ENCODE measurements at regions not wholly inside any gene's neighbourhood (a gene's known extent, or its start where the extent isn't known, plus 50 kb on each side); places are given as distances from the start of the nearest gene placed in this dataset.

GRCh38 chr13:106958621-106959048 lies 390.7 kb upstream of the ARGLU1 start:
- TF ChIP-seq BCL11A (tag by site-specific recombination; IDR thresholded peaks at IDR 0.05; ENCODE audit: low read depth) (no peak), ZNF133 (tag by site-specific recombination; IDR thresholded peaks at IDR 0.05) (no peak), ZNF19 (tag by site-specific recombination; IDR thresholded peaks at IDR 0.05; ENCODE audit: low read depth) (no peak), SCRT2 (tag by site-specific recombination; IDR thresholded peaks at IDR 0.05) (no peak), ZNF248 (tag by site-specific recombination; IDR thresholded peaks at IDR 0.05) (no peak), ZXDB (tag by site-specific recombination; IDR thresholded peaks at IDR 0.05) (no peak), ZNF211 (tag by site-specific recombination; IDR thresholded peaks at IDR 0.05; ENCODE audit: low read depth) (no peak), ZNF670 (tag by site-specific recombination; IDR thresholded peaks at IDR 0.05; ENCODE audit: low read depth) (no peak), ZNF394 (tag by site-specific recombination; IDR thresholded peaks at IDR 0.05; ENCODE audit: borderline replicate concordance) (no peak), ZNF664 (tag by site-specific recombination; IDR thresholded peaks at IDR 0.05) (no peak)
- Histone ChIP-seq H3K9me3 (ENCODE audit: control insufficient read depth, insufficient read depth, low read depth, low read length) (no peaks in the 10 kb centered on the region), H3K4me3 (ENCODE audit: low read depth, low read length) (no peak overlapping the region), H3K4me1 (ENCODE audit: control insufficient read depth, insufficient read depth, low read length) (no peaks in the 10 kb centered on the region), H3K27ac (ENCODE audit: extremely low read depth, low read depth, low read length) (no peak overlapping the region), H3K36me3 (ENCODE audit: control insufficient read depth in 2 of 2, insufficient read depth in 1 of 2, low read length in 2 of 2) (no peaks in the 10 kb centered on the region)
- ChIA-PET CTCF (no interaction called here), POLR2A (no interaction called here)

- Histone ChIP-seq H3K4me3 (ENCODE audit: low read depth, low read length) (no peak overlapping the region), H3K36me3 (ENCODE audit: control insufficient read depth in 2 of 2, insufficient read depth in 1 of 2, low read length in 2 of 2) (no peaks in the 10 kb centered on the region), H3K9me3 (ENCODE audit: control insufficient read depth, insufficient read depth, low read depth, low read length) (no peaks in the 10 kb centered on the region), H3K27ac (ENCODE audit: extremely low read depth, low read depth, low read length) (no peak overlapping the region), H3K4me1 (ENCODE audit: control insufficient read depth, insufficient read depth, low read length) (no peaks in the 10 kb centered on the region)
- ChIA-PET POLR2A (no interaction called here), CTCF (no interaction called here)
- no peak for TF ChIP-seq MEIS1 (CRISPR knock-in tag; IDR thresholded peaks at IDR 0.05; ENCODE audit: borderline replicate concordance)
- no peak for TF ChIP-seq GFI1B (tag by site-specific recombination; IDR thresholded peaks at IDR 0.05)
- no peak for TF ChIP-seq ZNF549 (tag by site-specific recombination; IDR thresholded peaks at IDR 0.05)
- no peak for TF ChIP-seq ZNF658 (tag by site-specific recombination; IDR thresholded peaks at IDR 0.05)
- TF ChIP-seq ZBTB21 (tag by site-specific recombination; IDR thresholded peaks at IDR 0.05) = no peak
- TF ChIP-seq ZBTB26 (tag by site-specific recombination; optimal IDR thresholded peaks at IDR 0.05) = no peak
- TF ChIP-seq, protein P1, sequence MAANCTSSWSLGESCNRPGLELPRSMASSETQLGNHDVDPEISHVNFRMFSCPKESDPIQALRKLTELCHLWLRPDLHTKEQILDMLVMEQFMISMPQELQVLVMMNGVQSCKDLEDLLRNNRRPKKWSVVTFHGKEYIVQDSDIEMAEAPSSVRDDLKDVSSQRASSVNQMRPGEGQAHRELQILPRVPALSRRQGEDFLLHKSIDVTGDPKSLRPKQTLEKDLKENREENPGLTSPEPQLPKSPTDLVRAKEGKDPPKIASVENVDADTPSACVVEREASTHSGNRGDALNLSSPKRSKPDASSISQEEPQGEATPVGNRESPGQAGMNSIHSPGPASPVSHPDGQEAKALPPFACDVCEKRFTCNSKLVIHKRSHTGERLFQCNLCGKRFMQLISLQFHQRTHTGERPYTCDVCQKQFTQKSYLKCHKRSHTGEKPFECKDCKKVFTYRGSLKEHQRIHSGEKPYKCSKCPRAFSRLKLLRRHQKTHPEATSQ (tag by site-specific recombination; IDR thresholded peaks at IDR 0.05) = no peak
- no peak for TF ChIP-seq ZNF792 (tag by site-specific recombination; IDR thresholded peaks at IDR 0.05)
- TF ChIP-seq ZNF138 (tag by site-specific recombination; IDR thresholded peaks at IDR 0.05; ENCODE audit: borderline replicate concordance) = no peak
- no peak for TF ChIP-seq ZSCAN23 (tag by site-specific recombination; IDR thresholded peaks at IDR 0.05)
- TF ChIP-seq ZNF785 (tag by site-specific recombination; IDR thresholded peaks at IDR 0.05) = no peak
- no peak for TF ChIP-seq ZNF133 (tag by site-specific recombination; IDR thresholded peaks at IDR 0.05)
- TF ChIP-seq ZNF404 (tag by site-specific recombination; IDR thresholded peaks at IDR 0.05) = no peak
- no peak for TF ChIP-seq ZNF639 (tag by site-specific recombination; IDR thresholded peaks at IDR 0.05)
- no peak for TF ChIP-seq ZNF354C (tag by site-specific recombination; IDR thresholded peaks at IDR 0.05; ENCODE audit: borderline replicate concordance, low read depth)
These were observed 374.6 kb upstream of the ARGLU1 start for GRCh38 chr13:106942563-106942962.
